Astrocyte of the cerebellum (primary cell): ENCODE measurements at regions not wholly inside any gene's neighbourhood (a gene's known extent, or its start where the extent isn't known, plus 50 kb on each side); places are given as distances from the start of the nearest gene placed in this dataset.
"Not testable (repeated sequence)": the region's sequence is repeated elsewhere in the genome, so short reads cannot be mapped to it uniquely, and the experiment has no call there.

Experiments
- DNase-seq: peaks from one replicate; pipeline ENCODE4 v3.0.0-alpha.2; 2011; ENCODE audit warnings: low read depth
- H3K4me3 ChIP-seq: 2 replicates; pipeline ENCODE4 v1.5.1; 2011; ENCODE audit warnings: mild to moderate bottlenecking, low read depth, low read length, moderate library complexity
- in situ Hi-C: cut with HindIII; loops from 2 replicates; pipeline ENCODE4 v1.10.0; 2017; ENCODE audit warnings: low sequenced_read_pairs
- TF ChIP-seq, protein P1 (sequence below): IDR thresholded peaks from 2 replicates; pipeline ENCODE4 v1.5.1; 2012; ENCODE audit warnings: low read length, low read depth, moderate library complexity, mild to moderate bottlenecking; ENCODE audit errors: missing control alignments

DNA sequence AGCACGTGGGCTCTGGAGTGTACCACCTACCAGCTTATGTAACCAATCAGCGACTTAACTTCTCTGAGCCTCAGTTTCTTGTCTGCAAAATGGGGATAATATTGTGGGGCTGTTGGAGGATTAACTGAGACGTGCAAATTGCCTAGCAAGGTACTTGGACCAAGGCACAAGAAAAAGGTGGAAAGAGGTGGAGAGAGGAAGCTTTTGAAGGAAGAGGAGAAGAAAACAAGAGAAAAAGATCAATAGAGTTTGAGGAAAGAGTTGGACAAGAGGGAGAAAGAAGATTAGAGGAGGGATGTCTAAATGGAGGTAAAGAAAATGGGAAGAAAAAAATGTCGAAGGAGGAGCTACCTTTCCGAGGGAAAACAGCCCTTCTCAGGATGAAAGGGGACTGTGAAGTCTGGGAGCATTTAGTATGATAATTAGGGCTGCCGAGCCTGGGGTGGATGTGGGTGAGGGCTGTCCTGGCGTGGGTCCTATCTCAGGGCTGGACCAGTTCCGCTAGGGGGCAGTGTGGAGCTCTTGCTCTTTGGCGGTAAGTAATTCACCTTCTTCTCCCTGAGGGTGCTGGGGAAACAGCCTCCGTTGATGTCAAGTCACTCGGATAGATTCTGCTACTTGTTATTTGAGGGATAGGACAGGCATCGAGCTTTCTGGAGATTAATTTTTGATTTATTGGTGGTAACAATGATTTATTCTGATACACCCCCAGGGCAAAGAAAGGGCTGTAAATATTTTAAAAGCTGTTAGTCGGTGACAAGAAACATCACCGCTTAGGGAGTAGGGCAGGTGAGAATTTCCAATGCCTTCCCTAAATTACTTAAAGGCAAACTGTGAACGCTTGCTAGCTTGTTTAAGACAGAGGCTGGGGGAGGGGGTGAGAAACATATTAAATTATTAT lies 79.0 kb upstream of the NFASC start:
- TF ChIP-seq, protein P1, sequence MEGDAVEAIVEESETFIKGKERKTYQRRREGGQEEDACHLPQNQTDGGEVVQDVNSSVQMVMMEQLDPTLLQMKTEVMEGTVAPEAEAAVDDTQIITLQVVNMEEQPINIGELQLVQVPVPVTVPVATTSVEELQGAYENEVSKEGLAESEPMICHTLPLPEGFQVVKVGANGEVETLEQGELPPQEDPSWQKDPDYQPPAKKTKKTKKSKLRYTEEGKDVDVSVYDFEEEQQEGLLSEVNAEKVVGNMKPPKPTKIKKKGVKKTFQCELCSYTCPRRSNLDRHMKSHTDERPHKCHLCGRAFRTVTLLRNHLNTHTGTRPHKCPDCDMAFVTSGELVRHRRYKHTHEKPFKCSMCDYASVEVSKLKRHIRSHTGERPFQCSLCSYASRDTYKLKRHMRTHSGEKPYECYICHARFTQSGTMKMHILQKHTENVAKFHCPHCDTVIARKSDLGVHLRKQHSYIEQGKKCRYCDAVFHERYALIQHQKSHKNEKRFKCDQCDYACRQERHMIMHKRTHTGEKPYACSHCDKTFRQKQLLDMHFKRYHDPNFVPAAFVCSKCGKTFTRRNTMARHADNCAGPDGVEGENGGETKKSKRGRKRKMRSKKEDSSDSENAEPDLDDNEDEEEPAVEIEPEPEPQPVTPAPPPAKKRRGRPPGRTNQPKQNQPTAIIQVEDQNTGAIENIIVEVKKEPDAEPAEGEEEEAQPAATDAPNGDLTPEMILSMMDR = peak; percentile 74
- DNase-seq = no peak
- no peak overlapping the region for H3K4me3 ChIP-seq
- in situ Hi-C loops = no loop called here

DNA sequence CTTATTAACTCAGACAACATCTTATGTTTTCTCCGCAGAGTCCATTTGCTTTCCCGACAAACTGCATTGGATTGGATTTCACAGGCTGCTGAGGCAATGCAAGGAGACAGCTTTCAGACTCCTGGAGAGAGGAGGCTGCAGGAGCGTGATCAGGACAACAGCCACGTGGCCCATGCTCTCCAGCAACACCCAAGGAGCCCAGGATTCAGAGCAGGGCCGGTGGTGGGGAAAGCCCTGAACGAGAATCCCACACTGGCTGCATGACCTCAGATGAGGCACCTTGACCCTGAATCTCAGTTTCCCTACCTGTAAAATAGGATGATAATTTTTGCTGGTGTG lies 78.3 kb upstream of the NFASC start:
- DNase-seq = no peak
- in situ Hi-C loops = no loop called here
- TF ChIP-seq, protein P1 = no peak
- no peak overlapping the region for H3K4me3 ChIP-seq

DNA sequence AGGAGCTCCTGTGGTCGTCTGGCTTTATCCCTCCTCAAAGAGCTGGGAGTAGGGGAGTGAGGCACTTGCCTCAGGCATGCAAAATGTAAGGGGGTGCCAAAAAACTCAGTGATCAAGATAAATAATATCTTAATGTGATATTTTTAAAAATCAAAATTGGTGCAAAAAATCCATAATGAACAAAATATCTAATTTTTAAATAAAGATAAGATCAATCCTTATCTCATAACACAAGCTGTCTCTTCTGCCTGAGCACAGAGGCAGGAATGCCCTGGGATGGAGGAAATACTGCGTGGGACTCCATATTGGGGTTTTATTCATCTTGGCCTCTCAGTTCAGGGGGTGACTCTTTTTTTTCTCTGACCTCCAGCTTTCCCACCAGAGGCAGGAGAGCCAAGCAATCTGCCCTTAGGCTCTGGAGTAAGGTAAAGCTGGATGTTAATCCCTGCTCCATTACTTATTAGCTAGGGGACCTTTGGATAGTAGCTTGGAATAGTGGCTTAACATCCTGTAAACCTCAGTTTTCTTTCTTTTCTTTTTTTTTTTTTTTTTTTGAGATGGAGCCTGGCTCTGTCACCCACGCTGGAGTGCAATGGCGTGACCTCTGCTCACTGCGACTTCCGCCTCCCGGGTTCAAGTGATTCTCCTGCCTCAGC lies 77.3 kb upstream of the NFASC start:
- no peak overlapping the region for H3K4me3 ChIP-seq
- DNase-seq = no peak
- TF ChIP-seq, protein P1 = no peak
- in situ Hi-C loops = no loop called here

DNA sequence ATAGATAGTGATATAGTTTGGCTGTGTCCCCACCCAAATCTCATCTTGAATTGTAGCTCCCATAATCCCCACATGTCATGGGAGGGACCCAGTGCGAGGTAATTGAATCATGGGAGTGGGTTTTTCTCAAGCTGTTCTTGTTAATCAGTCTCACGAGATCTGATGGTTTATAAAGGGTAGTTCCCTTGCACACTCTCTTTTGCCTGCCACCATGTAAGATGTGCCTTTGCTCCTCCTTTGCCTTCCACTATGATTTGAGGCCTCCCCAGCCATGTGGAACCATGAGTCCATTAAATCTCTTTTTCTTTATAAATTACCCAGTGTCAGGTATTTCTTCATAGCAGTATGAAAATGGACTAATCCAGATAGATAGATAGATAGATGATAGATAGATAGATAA lies 73.8 kb upstream of the NFASC start:
- in situ Hi-C loops, H3K4me3 ChIP-seq, DNase-seq: not testable (repeated sequence)

DNA sequence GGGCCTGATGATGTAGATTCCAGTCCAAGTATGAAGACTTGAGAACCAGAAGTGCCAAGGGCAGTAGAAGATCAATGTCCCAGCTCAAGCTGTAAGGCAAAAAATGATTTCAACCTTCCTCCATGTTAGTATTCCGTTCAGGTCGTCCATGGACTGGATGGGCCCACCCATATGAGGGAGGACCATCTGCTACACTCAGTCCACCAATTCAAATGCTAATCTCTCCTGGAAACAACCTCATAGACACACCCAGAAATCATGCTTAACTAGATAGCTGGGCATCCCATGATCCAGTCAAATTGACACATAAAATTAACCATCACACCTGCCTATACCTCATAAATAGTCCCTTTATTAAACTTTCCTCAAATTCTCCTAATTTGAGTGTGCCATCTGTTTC lies 73.3 kb upstream of the NFASC start:
- DNase-seq = no peak
- TF ChIP-seq, protein P1 = no peak
- no peak overlapping the region for H3K4me3 ChIP-seq
- in situ Hi-C loops = no loop called here

DNA sequence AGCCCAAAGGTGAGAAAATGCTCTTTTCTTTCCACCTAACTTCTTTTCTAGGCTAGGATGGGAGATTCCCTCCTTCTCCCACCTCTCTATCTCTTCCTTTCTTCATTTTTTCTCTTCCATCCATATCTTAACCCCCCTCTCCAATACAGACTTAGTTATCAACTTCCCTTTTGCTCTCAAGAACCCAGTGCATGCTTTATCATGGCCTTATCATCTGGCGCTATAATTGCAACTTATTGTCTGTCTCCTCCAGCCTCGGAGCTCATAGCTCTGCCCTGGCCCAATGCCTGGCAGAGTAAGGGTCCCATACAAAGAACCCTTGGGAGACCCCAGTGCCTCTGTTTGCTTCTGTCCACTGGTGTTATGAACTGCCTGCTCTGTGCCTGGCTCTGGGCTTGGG lies 71.0 kb upstream of the NFASC start:
- no peak overlapping the region for H3K4me3 ChIP-seq
- DNase-seq = no peak
- in situ Hi-C loops = no loop called here
- TF ChIP-seq, protein P1 = no peak

DNA sequence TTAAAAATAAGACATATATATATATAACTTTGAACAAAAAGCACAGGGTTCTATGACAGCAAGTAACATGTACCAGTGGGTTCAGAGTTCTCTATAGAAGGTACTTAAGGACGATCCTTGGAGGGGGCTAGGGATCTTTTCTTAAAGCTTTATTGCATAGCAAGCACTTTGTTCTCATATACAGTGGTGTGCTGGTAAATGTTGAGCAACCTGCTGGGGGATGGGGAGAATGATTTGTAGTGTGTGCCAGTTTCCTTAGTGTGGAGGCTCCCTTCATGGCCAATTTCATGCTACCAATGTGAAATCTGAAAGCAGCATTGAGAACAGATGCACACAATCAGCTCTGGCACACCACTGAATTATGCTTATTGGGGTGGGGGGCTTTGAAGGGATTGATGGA lies 69.5 kb upstream of the NFASC start:
- H3K4me3 ChIP-seq = no peak overlapping the region
- in situ Hi-C loops = no loop called here
- no peak for DNase-seq
- TF ChIP-seq, protein P1 = no peak
